ENCODE measurements at regions not wholly inside any gene's neighbourhood (a gene's known extent, or its start where the extent isn't known, plus 50 kb on each side); places are given as distances from the start of the nearest gene placed in this dataset.
"Not testable (repeated sequence)": the region's sequence is repeated elsewhere in the genome, so short reads cannot be mapped to it uniquely, and the experiment has no call there.

GRCh38 chr7:82624337-82624736 lies 180.8 kb upstream of the CACNA2D1 start:
- no peak for DNase-seq

GRCh38 chr7:82623812-82624211 lies 180.2 kb upstream of the CACNA2D1 start:
- DNase-seq, result no peak

- DNase-seq, result no peak
Measured at GRCh38 chr7:82617156-82617555, 173.6 kb upstream of the CACNA2D1 start.

GRCh38 chr7:82616059-82616728 lies 172.6 kb upstream of the CACNA2D1 start:
- no peak for DNase-seq

DNA sequence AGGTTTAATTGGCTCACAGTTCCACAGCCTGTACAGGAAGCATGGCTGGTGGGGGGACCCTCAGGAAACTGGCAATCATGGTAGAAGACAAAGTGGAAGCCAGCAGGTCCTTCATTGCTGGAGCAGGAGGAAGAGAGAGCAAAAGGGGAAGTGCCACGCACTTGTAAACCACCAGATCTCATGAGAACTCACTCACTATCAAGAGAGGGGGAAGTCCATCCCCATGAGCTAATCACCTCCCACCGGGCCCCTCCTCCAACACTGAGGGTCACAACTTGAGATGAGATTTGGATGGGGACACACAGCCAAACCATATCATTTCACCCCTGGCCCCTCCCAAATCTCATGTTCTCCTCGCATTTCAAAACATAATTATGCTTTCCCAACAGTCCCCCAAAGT lies 171.9 kb upstream of the CACNA2D1 start:
- DNase-seq, result no peak

GRCh38 chr7:82609746-82610145 lies 166.2 kb upstream of the CACNA2D1 start:
- no peak for DNase-seq

- peak; percentile 77 to 79 for DNase-seq
Measured at GRCh38 chr7:82605247-82605864, 161.8 kb upstream of the CACNA2D1 start.

GRCh38 chr7:82602066-82602465 lies 158.5 kb upstream of the CACNA2D1 start:
- DNase-seq, result no peak

DNA sequence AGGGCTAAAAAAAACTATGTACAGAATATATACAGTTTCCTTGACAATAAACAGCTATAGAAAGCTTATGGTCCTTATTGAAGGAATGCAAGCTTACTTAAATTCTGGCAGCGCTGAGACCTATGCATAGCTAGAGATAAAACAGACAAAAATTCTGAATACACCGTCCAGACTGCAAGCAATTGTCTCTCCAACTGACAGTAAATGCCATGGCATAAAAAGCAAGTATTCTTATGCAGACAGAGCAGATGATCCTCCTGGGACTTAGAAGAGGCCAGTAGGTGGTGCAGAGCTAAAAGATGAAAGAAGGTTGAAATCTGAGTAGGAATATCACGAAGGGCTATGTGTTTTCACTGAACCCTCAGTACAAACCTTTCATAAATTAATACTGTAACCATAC lies 157.0 kb upstream of the CACNA2D1 start:
- DNase-seq, result peak; percentile 18 to 48

- no peak for DNase-seq
Measured at GRCh38 chr7:82599895-82600294, 156.3 kb upstream of the CACNA2D1 start.

- DNase-seq, result no peak
Measured at GRCh38 chr7:82598958-82599357, 155.4 kb upstream of the CACNA2D1 start.

DNA sequence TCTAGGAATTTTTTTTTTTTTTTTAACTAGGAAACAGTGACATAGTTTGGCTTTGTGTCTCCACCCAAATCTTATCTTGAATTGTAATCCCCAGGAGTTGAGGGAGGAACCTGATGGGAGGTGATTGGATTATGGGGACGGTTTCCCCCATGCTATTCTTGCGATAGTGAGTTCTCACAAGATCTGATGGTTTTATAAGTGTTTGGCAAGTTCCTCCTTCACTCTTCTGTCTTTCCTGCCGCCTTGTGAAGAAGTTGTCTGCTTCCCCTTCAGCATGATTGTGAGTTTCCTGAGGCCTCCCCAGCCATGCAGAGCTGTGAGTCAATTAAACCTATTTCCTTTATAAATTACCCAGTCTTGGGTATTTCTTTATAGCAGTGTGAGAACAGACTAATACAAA lies 152.2 kb upstream of the CACNA2D1 start:
- DNase-seq, result peak in 1 of 2 experiments; percentile 21

DNA sequence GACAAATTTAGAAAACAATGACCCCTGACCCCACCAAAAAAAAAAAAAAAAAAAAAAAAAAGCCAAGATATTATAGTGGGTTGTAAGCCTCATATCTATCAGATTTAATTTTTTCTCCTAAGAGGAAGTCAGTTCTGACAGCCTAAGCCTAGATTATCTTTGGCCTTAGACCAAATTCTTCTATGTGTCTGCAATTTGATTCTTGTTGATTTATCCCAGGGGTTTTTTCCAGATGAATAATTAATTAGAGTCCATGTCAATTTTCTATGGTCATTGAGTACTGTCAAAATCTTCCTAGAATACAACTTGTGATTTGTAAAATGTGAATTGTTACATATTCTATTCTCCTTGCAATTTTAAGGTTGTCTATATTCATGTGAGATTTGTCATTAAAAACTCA lies 151.6 kb upstream of the CACNA2D1 start:
- peak; percentile 61 to 89 for DNase-seq

- DNase-seq, result peak; percentile 63 to 91
Measured at GRCh38 chr7:82594665-82595064, 151.1 kb upstream of the CACNA2D1 start.

DNA sequence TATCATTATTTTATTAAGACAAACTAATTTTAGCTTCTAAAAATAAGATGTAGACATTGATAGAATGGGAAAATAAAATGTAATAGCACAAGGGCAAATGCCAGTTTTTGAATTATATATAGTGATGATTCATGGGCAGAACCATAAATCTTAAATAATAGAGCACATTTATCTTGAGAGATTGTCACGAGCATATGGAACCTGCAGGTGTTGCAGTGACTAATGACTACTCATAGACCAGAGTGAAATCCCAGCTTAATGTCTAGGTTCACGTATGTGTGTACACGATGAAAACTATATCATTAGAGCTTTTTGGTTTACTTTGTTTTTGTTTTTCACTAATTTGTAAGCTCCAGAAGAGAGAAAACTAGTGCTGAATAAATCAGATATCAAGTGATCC lies 150.2 kb upstream of the CACNA2D1 start:
- peak; percentile 86 to 95 for DNase-seq

- no peak for DNase-seq
Measured at GRCh38 chr7:82592416-82592815, 148.8 kb upstream of the CACNA2D1 start.

DNA sequence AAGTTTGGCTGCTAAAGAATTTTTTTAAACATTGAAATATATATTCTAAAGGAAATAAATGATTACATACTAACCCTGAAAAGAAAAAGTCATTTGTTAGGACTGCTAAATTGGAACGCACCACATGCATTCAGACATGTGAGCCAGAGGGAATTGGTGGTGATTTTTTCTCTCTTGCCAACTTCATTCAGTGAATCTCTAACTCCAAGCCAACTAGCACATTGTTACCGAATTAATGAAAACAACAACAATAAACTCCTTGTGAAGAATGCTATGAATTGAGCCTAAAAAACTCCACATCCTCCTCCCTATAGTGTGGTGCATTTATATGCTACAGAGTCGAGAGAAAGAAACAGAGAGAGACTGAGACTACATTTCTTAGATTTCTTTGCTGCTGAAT lies 135.5 kb upstream of the CACNA2D1 start:
- no peak for DNase-seq

DNA sequence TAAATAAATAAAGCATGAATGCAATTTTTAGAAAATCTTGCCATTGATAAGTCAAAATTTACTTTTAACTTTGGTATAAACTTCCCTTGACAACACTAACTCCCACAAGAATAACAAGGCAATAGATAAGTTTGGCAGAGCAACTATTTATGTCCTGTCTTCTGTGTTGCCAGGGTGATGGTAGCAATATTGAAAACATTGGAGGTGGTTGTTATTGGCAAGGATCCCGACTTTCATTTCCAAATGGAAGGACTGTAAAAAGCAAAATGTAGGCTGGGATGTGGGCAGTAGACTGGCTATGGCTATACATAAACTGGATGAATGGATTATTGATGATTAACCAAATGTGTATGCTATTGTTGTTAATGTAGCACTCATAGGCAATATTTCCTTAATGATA lies 134.9 kb upstream of the CACNA2D1 start:
- DNase-seq, result peak; percentile 38 to 66

GRCh38 chr7:82572195-82572880 lies 128.8 kb upstream of the CACNA2D1 start:
- DNase-seq, result peak; percentile 96

DNA sequence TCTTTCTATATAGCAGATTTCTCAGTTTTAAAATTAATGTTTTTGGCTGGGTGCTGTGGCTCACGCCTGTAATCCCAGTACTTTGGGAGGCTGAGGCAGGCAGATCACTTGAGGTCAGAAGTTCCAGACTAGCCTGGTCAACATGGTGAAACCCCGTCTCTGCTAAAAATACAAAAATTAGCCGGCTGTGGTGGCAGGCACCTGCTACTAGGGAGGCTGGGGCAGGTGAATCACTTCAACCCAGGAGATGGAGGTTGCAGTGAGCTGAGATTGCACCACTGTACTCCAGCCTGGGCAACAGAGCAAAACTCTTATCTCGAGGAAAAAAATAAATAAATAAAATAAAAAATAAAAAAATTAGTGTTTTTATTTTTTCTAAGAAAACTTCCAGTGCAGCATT lies 127.5 kb upstream of the CACNA2D1 start:
- DNase-seq, result not testable (repeated sequence)

DNA sequence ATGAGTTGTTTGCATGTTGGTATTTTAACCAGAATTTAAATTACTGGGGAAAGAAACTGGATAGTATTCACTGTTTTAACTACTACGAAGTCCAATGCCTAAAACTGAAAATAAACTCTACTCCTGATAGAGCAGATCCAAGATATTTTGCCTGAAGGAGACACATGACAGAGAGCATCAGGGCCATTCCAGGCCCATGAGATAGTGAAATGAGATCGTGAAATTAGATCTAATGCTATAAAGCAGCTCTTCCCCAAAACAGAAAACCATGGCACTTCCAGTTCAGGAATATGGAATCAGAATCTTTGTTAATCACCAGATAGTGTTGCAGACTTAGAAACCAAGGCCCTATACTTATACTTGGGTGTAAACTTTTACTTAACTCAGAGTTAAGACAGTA lies 124.3 kb upstream of the CACNA2D1 start:
- no peak for DNase-seq

DNA sequence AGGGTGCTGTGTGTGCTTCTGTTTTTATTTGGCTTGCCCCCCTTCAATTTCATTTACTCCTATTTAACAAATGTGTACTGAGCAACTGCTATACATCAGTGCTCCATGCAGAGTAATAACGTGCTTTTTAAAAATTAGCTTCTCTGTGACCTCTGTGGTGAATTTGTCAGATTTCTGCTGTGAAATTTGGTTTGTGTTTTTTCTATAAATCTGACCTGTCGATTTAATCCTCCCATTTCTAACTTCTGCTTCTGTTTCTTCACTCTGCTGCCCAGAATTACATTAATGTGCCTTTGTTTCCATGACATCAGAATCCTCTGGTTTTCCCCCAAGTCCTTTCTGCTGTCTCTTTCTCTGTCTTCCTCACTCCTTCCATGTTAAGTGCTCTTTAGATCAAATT lies 123.8 kb upstream of the CACNA2D1 start:
- DNase-seq, result no peak

DNA sequence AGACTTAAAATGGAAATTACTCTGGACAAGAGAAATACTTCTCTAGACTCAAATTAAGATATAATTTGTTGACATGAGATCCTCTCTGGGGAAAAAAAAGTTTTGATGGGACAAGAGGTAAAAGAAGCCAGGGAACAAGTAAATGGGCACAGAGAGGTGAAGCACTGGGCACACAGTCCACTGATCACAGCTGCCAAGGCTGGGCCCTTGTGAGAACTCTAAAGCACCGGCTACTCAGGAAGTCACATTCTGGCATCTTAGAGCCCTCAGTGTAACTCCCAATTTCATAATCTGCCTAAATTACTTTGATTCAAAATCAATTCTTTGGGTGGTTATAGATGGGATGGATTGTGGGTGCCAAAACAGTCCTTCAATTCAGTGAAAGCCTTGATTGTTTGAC lies 123.2 kb upstream of the CACNA2D1 start:
- peak in 1 of 2 experiments; percentile 39 for DNase-seq

DNA sequence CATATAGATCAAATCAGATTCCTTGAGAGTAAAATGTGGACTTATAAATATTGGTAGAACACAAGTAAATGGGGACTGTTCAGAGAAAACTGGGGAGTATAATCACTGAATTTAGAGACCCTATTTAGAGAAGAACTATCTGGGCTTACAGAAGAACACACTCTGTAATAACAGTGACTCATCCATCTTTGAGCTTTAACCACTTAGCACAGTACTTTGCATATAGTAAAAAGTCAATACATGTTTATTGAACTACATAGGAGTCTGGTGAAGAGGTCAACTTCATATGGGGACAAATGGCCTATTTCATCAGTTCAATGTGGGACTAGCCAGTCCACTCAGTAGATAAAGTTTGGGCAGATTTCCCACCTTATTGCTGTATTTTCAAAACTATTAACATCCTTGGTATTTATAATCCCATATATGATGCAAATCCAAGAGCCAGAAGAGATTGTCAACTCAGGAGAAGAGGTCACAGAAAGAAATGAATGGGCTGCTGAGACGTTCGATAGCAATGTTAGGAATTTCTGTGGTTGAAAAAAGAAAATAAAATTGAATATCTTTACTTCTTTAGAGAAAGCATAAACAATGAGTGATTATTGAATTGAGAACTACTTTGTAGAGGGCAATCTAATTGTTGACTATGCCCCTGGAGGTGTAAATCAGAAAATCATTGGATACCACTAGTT lies 119.3 kb upstream of the CACNA2D1 start:
- DNase-seq, result no peak
